GM23338 (cell line): ENCODE measurements at regions not wholly inside any gene's neighbourhood (a gene's known extent, or its start where the extent isn't known, plus 50 kb on each side); places are given as distances from the start of the nearest gene placed in this dataset.

Source experiments
- ATAC-seq: fragments of 200-7000 bp; cut with Tn5 transposase; 3 replicates; pipeline ENCODE4 v1.9.1; 2020
- DNase-seq: peaks from one replicate; pipeline ENCODE4 v3.0.0-alpha.2; 2015; ENCODE audit warnings: low spot score
- H2AFZ ChIP-seq: fragments of 200-600 bp; sonication (generic); 2 replicates; pipeline ENCODE4 v1.8.0; 2016; ENCODE audit warnings: antibody characterized with exemption, mild to moderate bottlenecking, moderate library complexity
- H3F3A ChIP-seq: fragments of 200-600 bp; sonication (generic); replicated peaks from 2 replicates; pipeline ENCODE4 v1.8.0; 2017; ENCODE audit warnings: antibody characterized with exemption, mixed run types, low read depth
- H3K27ac ChIP-seq: fragments of 200-600 bp; sonication (generic); 2 replicates; pipeline ENCODE4 v1.6.1; 2016; ENCODE audit warnings: low read depth
- H3K27me3 ChIP-seq: fragments of 200-600 bp; sonication (generic); 2 replicates; pipeline ENCODE4 v1.8.0; 2016; ENCODE audit warnings: mild to moderate bottlenecking, mixed run types, moderate library complexity; ENCODE audit not compliant: insufficient read depth
- H3K36me3 ChIP-seq: fragments of 200-600 bp; sonication (generic); 2 replicates; pipeline ENCODE4 v1.8.0; 2016; ENCODE audit warnings: mild to moderate bottlenecking; ENCODE audit not compliant: insufficient read depth
- H3K4me1 ChIP-seq: fragments of 200-600 bp; sonication (generic); 2 replicates; pipeline ENCODE4 v1.8.0; 2016; ENCODE audit warnings: mild to moderate bottlenecking, moderate library complexity; ENCODE audit not compliant: insufficient read depth
- H3K4me2 ChIP-seq: fragments of 200-600 bp; sonication (generic); 2 replicates; pipeline ENCODE4 v1.7.1; 2017; ENCODE audit warnings: mixed run types
- H3K4me3 ChIP-seq: fragments of 200-600 bp; sonication (generic); 2 replicates; pipeline ENCODE4 v1.6.1; 2016; ENCODE audit warnings: mixed run types
- H3K79me2 ChIP-seq: fragments of 200-600 bp; sonication (generic); replicated peaks from 2 replicates; pipeline ENCODE4 v1.8.0; 2017; ENCODE audit warnings: mild to moderate bottlenecking; ENCODE audit not compliant: insufficient read depth
- H3K9me2 ChIP-seq: fragments of 200-600 bp; sonication (generic); 2 replicates; pipeline ENCODE4 v1.8.0; 2017; ENCODE audit not compliant: insufficient read depth
- H4K20me1 ChIP-seq: fragments of 200-600 bp; sonication (generic); replicated peaks from 2 replicates; pipeline ENCODE4 v1.8.0; 2017; ENCODE audit warnings: mild to moderate bottlenecking; ENCODE audit not compliant: insufficient read depth
- H3K27ac Mint-ChIP-seq: 2 replicates; pipeline ENCODE4 v1.8.0; 2020; ENCODE audit warnings: inconsistent platforms, mild to moderate bottlenecking, moderate library complexity, mixed read lengths
- H3K27me3 Mint-ChIP-seq: 3 replicates; pipeline ENCODE4 v1.8.0; 2022; ENCODE audit warnings: low read depth, mild to moderate bottlenecking, moderate library complexity, mixed read lengths, inconsistent platforms; ENCODE audit not compliant: insufficient read depth, poor library complexity
- H3K36me3 Mint-ChIP-seq: 3 replicates; pipeline ENCODE4 v1.8.0; 2021; ENCODE audit warnings: low read depth, mild to moderate bottlenecking, inconsistent platforms, moderate library complexity, mixed read lengths
- H3K4me1 Mint-ChIP-seq: 3 replicates; pipeline ENCODE4 v1.8.0; 2020; ENCODE audit warnings: mild to moderate bottlenecking, inconsistent platforms, mixed read lengths
- H3K4me3 Mint-ChIP-seq: 3 replicates; pipeline ENCODE4 v1.8.0; 2021; ENCODE audit warnings: moderate library complexity, mild to moderate bottlenecking, inconsistent platforms, mixed read lengths
- H3K9me3 Mint-ChIP-seq: 3 replicates; pipeline ENCODE4 v1.8.0; 2020; ENCODE audit warnings: moderate library complexity, mild to moderate bottlenecking, inconsistent platforms, mixed read lengths
- EZH2 ChIP-seq: fragments of 200-600 bp; sonication (generic); IDR thresholded peaks from one replicate; pipeline ENCODE4 v1.8.0; 2017; ENCODE audit warnings: antibody characterized with exemption, mild to moderate bottlenecking, low read depth; ENCODE audit not compliant: unreplicated experiment
- EZH2phosphoT487 ChIP-seq: fragments of 200-600 bp; sonication (generic); IDR thresholded peaks from one replicate; pipeline ENCODE4 v1.8.1; 2018; ENCODE audit warnings: antibody characterized with exemption; ENCODE audit not compliant: unreplicated experiment
- POLR2AphosphoS5 ChIP-seq: IDR thresholded peaks from 2 replicates; pipeline ENCODE4 v1.6.1; 2016; ENCODE audit warnings: antibody characterized with exemption, low read depth
- STAT1 ChIP-seq: IDR thresholded peaks from one replicate; pipeline ENCODE4 v1.6.1; 2016; ENCODE audit warnings: antibody characterized with exemption; ENCODE audit not compliant: unreplicated experiment
- TF ChIP-seq, protein P1 (sequence below): IDR thresholded peaks from 2 replicates; pipeline ENCODE4 v1.6.1; 2016; ENCODE audit warnings: antibody characterized with exemption
- TF ChIP-seq, protein P2 (sequence below): IDR thresholded peaks from one replicate; pipeline ENCODE4 v1.6.1; 2018; ENCODE audit warnings: antibody characterized with exemption; ENCODE audit not compliant: unreplicated experiment

DNA sequence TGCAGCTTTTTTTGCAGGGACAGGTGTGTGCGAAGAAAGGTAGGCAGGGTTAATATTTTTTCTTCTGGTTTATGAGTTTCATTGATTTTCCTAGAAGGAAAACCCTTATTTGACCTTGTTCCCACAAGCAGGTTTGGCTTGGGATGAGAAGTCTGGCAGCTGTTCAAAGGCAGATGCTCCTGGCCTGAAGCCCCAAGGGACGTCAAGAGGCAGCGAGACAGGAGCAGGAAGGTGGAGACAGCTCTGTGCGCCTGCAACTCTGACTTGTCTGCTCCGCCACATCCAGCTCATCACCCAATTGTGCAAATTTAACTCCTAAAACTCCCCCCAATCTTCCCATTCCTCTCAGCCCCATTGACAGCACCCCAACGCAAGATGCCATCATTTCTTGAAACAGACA is 136.8 kb upstream of the XYLT1 start (continued):
- TF ChIP-seq, protein P1, sequence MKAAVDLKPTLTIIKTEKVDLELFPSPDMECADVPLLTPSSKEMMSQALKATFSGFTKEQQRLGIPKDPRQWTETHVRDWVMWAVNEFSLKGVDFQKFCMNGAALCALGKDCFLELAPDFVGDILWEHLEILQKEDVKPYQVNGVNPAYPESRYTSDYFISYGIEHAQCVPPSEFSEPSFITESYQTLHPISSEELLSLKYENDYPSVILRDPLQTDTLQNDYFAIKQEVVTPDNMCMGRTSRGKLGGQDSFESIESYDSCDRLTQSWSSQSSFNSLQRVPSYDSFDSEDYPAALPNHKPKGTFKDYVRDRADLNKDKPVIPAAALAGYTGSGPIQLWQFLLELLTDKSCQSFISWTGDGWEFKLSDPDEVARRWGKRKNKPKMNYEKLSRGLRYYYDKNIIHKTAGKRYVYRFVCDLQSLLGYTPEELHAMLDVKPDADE = no peak
- TF ChIP-seq, protein P2, sequence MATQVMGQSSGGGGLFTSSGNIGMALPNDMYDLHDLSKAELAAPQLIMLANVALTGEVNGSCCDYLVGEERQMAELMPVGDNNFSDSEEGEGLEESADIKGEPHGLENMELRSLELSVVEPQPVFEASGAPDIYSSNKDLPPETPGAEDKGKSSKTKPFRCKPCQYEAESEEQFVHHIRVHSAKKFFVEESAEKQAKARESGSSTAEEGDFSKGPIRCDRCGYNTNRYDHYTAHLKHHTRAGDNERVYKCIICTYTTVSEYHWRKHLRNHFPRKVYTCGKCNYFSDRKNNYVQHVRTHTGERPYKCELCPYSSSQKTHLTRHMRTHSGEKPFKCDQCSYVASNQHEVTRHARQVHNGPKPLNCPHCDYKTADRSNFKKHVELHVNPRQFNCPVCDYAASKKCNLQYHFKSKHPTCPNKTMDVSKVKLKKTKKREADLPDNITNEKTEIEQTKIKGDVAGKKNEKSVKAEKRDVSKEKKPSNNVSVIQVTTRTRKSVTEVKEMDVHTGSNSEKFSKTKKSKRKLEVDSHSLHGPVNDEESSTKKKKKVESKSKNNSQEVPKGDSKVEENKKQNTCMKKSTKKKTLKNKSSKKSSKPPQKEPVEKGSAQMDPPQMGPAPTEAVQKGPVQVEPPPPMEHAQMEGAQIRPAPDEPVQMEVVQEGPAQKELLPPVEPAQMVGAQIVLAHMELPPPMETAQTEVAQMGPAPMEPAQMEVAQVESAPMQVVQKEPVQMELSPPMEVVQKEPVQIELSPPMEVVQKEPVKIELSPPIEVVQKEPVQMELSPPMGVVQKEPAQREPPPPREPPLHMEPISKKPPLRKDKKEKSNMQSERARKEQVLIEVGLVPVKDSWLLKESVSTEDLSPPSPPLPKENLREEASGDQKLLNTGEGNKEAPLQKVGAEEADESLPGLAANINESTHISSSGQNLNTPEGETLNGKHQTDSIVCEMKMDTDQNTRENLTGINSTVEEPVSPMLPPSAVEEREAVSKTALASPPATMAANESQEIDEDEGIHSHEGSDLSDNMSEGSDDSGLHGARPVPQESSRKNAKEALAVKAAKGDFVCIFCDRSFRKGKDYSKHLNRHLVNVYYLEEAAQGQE = no peak

DNA sequence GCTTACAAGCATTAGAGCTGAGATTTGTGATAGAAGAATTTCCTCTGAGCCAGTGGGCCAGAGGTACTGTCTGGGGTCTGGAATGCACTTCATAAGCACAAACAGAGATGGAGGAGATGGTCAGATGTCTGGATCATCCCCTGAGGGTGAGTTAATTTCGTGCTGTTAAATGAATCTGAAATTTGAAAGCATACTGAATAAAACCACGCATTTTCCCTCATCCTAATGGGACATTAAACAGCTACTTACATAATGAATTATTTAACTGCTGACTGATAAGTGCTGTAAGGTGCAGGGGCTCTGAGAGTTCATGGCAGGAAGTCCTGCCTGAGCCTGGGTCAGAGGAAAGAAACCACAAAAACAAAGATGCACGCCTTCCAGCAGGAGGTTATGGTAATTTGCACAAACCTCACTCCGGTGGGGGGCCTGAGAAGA is 136.3 kb upstream of the XYLT1 start:
- Histone ChIP-seq H3K4me1 (peaks cover 6% of the 10 kb centered on the region; the same call in 1 of the 2 replicates), H3K4me3 (no peak overlapping the region), H3K36me3 (no peaks in the 10 kb centered on the region), H3F3A (no peaks in the 10 kb centered on the region), H3K4me2 (no peak overlapping the region), H3K27ac (no peak overlapping the region), H3K79me2 (no peaks in the 10 kb centered on the region), H4K20me1 (no peaks in the 10 kb centered on the region), H3K9me2 (no peaks in the 10 kb centered on the region), H3K27me3 (no peaks in the 10 kb centered on the region), H2AFZ (no peak overlapping the region; the same call in 1 of the 2 replicates)
- no peak for ATAC-seq
- peaks cover 12% of the 10 kb centered on the region for H3K4me1 Mint-ChIP-seq
- DNase-seq = no peak
- no peaks in the 10 kb centered on the region; the same call in 2 of the 3 replicates for H3K36me3 Mint-ChIP-seq
- no peak overlapping the region for H3K4me3 Mint-ChIP-seq
- peaks cover 2% of the 10 kb centered on the region for H3K27me3 Mint-ChIP-seq
- no peaks in the 10 kb centered on the region; the same call in 2 of the 3 replicates for H3K9me3 Mint-ChIP-seq
- no peak for TF ChIP-seq EZH2
- TF ChIP-seq, protein P1 = no peak
- H3K27ac Mint-ChIP-seq = no peak overlapping the region

DNA sequence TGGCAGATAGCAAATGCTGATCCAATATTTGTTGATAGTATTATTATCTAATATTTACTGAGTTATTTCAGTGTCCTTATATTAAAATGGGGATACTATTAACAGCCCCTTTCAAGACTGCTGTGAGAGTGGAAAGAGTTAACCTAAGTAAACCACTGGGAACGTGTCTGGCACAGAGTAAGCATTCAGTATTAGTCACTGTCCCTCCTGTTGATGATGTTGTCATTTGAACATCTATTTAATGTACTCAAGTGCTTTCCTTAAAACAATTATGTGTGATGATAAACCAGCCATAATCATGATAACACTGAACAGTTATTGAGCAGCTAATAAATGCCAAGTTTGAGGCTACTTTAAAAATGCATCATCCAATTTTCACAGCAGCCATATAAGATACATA is 135.7 kb upstream of the XYLT1 start:
- no peak overlapping the region for H3K4me3 Mint-ChIP-seq
- Histone ChIP-seq H3F3A (no peaks in the 10 kb centered on the region), H3K4me2 (no peak overlapping the region), H3K4me3 (no peak overlapping the region), H3K27me3 (no peaks in the 10 kb centered on the region), H4K20me1 (no peaks in the 10 kb centered on the region), H3K79me2 (no peaks in the 10 kb centered on the region), H3K9me2 (no peaks in the 10 kb centered on the region), H3K27ac (no peak overlapping the region), H3K4me1 (peaks cover 1% of the 10 kb centered on the region; the same call in 1 of the 2 replicates), H2AFZ (no peak overlapping the region), H3K36me3 (no peaks in the 10 kb centered on the region)
- H3K9me3 Mint-ChIP-seq = no peaks in the 10 kb centered on the region; the same call in 2 of the 3 replicates
- no peak for ATAC-seq
- H3K4me1 Mint-ChIP-seq = peaks cover 12% of the 10 kb centered on the region
- peaks cover 2% of the 10 kb centered on the region for H3K27me3 Mint-ChIP-seq
- DNase-seq = no peak
- H3K36me3 Mint-ChIP-seq = no peaks in the 10 kb centered on the region; the same call in 2 of the 3 replicates
- no peak overlapping the region for H3K27ac Mint-ChIP-seq
- TF ChIP-seq, protein P2 = no peak
- no peak for TF ChIP-seq EZH2
- no peak for TF ChIP-seq EZH2phosphoT487
- TF ChIP-seq, protein P1 = no peak
- no peak for TF ChIP-seq POLR2AphosphoS5
- TF ChIP-seq STAT1 = no peak
